Activated CD4-positive, alpha-beta T cell treated with anti-CD3 and anti-CD28 coated beads for 36 hours (primary cell): ENCODE measurements at regions not wholly inside any gene's neighbourhood (a gene's known extent, or its start where the extent isn't known, plus 50 kb on each side); places are given as distances from the start of the nearest gene placed in this dataset.

Experiments used
- ATAC-seq: fragments of 200-7000 bp; cut with Tn5 transposase; one replicate; pipeline ENCODE4 v1.10.0; 2021; ENCODE audit warnings: mild to moderate bottlenecking, moderate library complexity
- CTCF ChIA-PET: fragments of 350-600 bp; sonication (Branson Sonifier 250); formaldehyde crosslinking; loops from one replicate; lab custom pipeline; 2021; ENCODE audit warnings: antibody characterized with exemption; lab: Charles Lee
- POLR2A ChIA-PET: fragments of 350-600 bp; sonication (Branson Sonifier 250); formaldehyde crosslinking; loops from one replicate; lab custom pipeline; 2021; ENCODE audit warnings: antibody characterized with exemption, inconsistent platforms; lab: Charles Lee
- DNase-seq: peaks from one replicate; pipeline ENCODE4 v3.0.0-alpha.2; 2020
- H3K27ac Mint-ChIP-seq: one replicate; pipeline ENCODE4 v1.8.0; 2021; ENCODE audit warnings: mixed read lengths
- H3K27me3 Mint-ChIP-seq: one replicate; pipeline ENCODE4 v1.8.0; 2021; ENCODE audit warnings: mixed read lengths
- H3K36me3 Mint-ChIP-seq: one replicate; pipeline ENCODE4 v1.8.0; 2021; ENCODE audit warnings: low read depth, mixed read lengths
- H3K4me1 Mint-ChIP-seq: one replicate; pipeline ENCODE4 v1.8.0; 2021; ENCODE audit warnings: mixed read lengths
- H3K4me3 Mint-ChIP-seq: one replicate; pipeline ENCODE4 v1.8.0; 2021; ENCODE audit warnings: mild to moderate bottlenecking, moderate library complexity, mixed read lengths
- H3K9me3 Mint-ChIP-seq: one replicate; pipeline ENCODE4 v1.8.0; 2021; ENCODE audit warnings: low read depth, mixed read lengths
- intact Hi-C, 2 experiments: fragments of 100-400 bp; cut with DNase I in 1 of 2; cut with micrococcal nuclease in 1 of 2; formaldehyde crosslinking; loops; one replicate each; pipeline versions ENCODE4 v1.14.2 to v1.15.1; 2022 to 2024; cut with DNase I, micrococcal nuclease

- intact Hi-C loops, result no loop called here
- no peak overlapping the region for H3K4me3 Mint-ChIP-seq
- ATAC-seq (no peak), DNase-seq (no peak)
- H3K27me3 Mint-ChIP-seq, result no peaks in the 10 kb centered on the region
- CTCF ChIA-PET, result no interaction called here
- peaks cover 2% of the 10 kb centered on the region for H3K9me3 Mint-ChIP-seq
- no peaks in the 10 kb centered on the region for H3K36me3 Mint-ChIP-seq
- no peak overlapping the region for H3K27ac Mint-ChIP-seq
- H3K4me1 Mint-ChIP-seq, result no peaks in the 10 kb centered on the region
- POLR2A ChIA-PET, result no interaction called here
Measured at GRCh38 chr11:71329165-71329510, 76.8 kb upstream of the SHANK2 start.

DNA sequence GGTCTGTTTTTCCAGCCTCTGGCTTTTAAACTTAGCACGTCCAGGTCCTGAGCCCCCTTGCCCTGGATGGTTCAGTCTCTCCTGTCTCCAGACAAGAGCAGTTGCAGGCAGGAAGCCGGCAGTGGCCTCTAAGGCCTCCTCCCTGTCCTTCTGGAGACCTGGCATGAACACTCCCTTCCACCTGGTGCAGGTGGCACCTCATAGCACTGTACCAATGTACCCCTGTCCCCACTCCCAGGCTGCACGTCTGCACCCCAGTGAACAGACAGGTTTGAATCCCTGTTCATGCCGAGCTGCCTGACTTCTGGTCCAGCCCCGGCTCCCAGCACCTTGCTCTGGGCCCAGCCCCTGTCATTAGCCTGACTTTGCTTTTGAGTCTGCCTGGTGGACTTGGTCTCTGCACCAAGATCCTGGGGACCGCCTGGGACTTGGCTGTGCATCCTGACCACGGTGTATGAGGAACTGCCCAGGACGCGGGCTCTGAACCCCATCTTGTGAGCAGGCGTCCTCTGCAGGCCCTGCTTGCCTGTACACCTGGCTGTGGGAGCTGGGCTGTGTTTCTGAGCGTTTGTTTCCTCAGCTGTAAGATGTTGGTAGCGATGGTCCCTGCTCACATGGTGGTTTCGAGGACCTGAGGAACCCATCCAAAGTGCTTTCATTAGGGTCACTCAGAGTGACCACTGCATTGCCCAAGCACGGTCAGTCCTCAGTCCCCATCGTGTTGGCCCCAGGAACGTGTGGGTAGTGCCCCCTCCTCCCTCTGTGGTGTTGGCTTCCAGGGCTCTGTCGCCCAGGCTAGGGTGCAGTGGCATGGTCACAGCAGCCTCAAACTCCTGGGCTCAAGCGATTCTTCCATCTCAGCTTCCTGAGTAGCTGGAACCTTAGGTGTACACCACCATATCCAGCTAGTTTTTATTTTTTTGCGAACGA is 75.0 kb upstream of the SHANK2 start:
- Mint-ChIP-seq H3K36me3 (no peaks in the 10 kb centered on the region), H3K4me3 (no peak overlapping the region), H3K4me1 (no peaks in the 10 kb centered on the region), H3K27ac (no peak overlapping the region), H3K9me3 (no peaks in the 10 kb centered on the region), H3K27me3 (peaks cover 8% of the 10 kb centered on the region)
- DNase-seq (no peak), ATAC-seq (no peak)
- CTCF ChIA-PET, result no interaction called here
- intact Hi-C loops, result no loop called here
- POLR2A ChIA-PET, result no interaction called here

- DNase-seq, result no peak
- Mint-ChIP-seq H3K9me3 (no peaks in the 10 kb centered on the region), H3K27me3 (peaks cover 8% of the 10 kb centered on the region), H3K4me1 (no peaks in the 10 kb centered on the region), H3K27ac (no peak overlapping the region), H3K36me3 (no peaks in the 10 kb centered on the region), H3K4me3 (no peak overlapping the region)
- intact Hi-C loops, result no loop called here
- no peak for ATAC-seq
- CTCF ChIA-PET, result no interaction called here
- POLR2A ChIA-PET, result no interaction called here
Measured at GRCh38 chr11:71326328-71326940, 74.1 kb upstream of the SHANK2 start.

- Mint-ChIP-seq H3K27me3 (peaks cover 8% of the 10 kb centered on the region), H3K36me3 (no peaks in the 10 kb centered on the region), H3K4me3 (no peak overlapping the region), H3K9me3 (no peaks in the 10 kb centered on the region), H3K4me1 (no peaks in the 10 kb centered on the region), H3K27ac (no peak overlapping the region)
- ATAC-seq (no peak), DNase-seq (no peak)
- intact Hi-C loops, result no loop called here
- ChIA-PET POLR2A (no interaction called here), CTCF (no interaction called here)
Measured at GRCh38 chr11:71325418-71326327, 73.3 kb upstream of the SHANK2 start.

DNA sequence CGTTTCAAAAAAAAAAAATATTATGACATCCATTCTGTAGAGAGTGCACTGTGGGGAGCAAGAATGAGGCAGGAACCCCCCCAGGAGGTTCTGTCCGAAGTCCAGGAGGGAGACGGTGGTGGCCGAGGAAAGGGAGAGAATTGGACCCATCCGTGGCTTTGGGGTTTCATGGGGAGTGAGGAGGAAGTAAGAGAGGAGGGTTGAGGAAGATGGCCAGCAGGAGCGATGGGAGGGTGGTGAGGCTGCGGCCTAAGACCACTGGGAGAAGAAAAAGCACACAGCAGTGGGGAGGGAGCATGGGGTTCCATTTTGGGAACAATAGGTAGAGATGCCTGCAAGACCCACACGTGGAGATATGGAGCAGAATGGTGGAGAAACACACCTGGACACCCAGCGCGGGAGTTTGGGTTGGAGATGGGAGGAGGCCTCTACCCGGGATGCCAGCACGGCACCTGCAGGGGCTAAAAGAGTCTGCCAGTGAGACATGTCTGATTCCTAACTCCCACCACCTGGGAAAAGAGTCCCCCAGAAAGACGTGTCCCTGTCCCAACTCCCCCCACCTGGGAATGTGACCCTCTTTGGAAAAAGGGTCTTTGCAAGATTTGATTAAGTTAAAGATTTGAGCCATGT is 72.5 kb upstream of the SHANK2 start:
- Mint-ChIP-seq H3K4me1 (no peaks in the 10 kb centered on the region), H3K36me3 (no peaks in the 10 kb centered on the region), H3K9me3 (no peaks in the 10 kb centered on the region), H3K27ac (no peak overlapping the region), H3K4me3 (no peak overlapping the region), H3K27me3 (peaks cover 8% of the 10 kb centered on the region)
- no peak for ATAC-seq
- DNase-seq, result no peak
- CTCF ChIA-PET, result no interaction called here
- intact Hi-C loops, result no loop called here
- POLR2A ChIA-PET, result no interaction called here

DNA sequence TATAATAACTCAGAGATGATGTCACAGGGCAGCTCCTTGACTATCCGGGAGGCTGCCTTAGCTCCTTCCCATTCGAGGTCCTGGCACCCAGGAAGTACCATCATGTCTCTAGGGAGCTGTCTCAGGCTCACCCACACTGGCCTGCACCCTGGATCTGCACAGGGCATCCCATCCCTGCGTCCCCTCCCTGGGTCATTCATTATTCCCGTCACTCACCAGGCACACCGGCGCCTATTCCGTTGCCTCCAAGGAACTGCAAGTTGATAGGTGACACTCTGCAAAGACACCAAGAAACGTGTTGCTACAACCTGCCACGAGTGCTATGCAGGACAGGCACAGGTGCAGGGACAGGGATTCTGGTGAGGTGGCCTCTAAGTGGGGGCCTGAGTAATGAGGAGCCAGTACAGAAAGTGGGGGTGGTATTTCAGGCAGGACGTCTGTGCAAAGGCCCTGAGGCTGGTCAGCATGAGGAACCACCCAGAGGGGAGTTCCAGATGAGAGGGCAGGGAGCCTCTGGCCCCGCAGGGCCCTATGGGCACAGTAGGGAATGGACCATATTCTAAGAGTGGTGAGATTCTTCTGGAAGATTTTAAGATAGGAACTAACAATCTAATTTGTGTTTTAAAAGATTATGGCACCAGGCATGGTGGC is 71.6 kb upstream of the SHANK2 start:
- peaks cover 3% of the 10 kb centered on the region for H3K9me3 Mint-ChIP-seq
- POLR2A ChIA-PET, result no interaction called here
- no peaks in the 10 kb centered on the region for H3K36me3 Mint-ChIP-seq
- CTCF ChIA-PET, result interaction anchor here (0.5 kb wide), 1 partner anchor 857 kb away, joined by 4 read pairs; no protein-coding TSS in a partner anchor
- no peak overlapping the region for H3K4me3 Mint-ChIP-seq
- no peaks in the 10 kb centered on the region for H3K4me1 Mint-ChIP-seq
- intact Hi-C loops, result no loop called here
- DNase-seq, result no peak
- no peak for ATAC-seq
- peaks cover 12% of the 10 kb centered on the region for H3K27me3 Mint-ChIP-seq
- no peak overlapping the region for H3K27ac Mint-ChIP-seq

GRCh38 chr11:71322861-71323582 is 70.6 kb upstream of the SHANK2 start:
- Mint-ChIP-seq H3K27ac (no peak overlapping the region), H3K9me3 (peaks cover 8% of the 10 kb centered on the region)
- CTCF ChIA-PET, result interaction anchor here (0.5 kb wide), 1 partner anchor 856 kb away, joined by 4 read pairs; no protein-coding TSS in a partner anchor

GRCh38 chr11:71322192-71322735 is 69.9 kb upstream of the SHANK2 start:
- DNase-seq (no peak), ATAC-seq (no peak)
- CTCF ChIA-PET, result no interaction called here
- Mint-ChIP-seq H3K36me3 (no peaks in the 10 kb centered on the region), H3K27me3 (peaks cover 17% of the 10 kb centered on the region), H3K9me3 (peaks cover 10% of the 10 kb centered on the region), H3K4me1 (no peaks in the 10 kb centered on the region), H3K4me3 (no peak overlapping the region), H3K27ac (no peak overlapping the region)
- POLR2A ChIA-PET, result no interaction called here
- intact Hi-C loops, result no loop called here

More at GRCh38 chr11:71322861-71323582, 70.6 kb upstream of the SHANK2 start:
- ATAC-seq (no peak), DNase-seq (no peak)
- intact Hi-C loops, result no loop called here
- H3K36me3 Mint-ChIP-seq, result no peaks in the 10 kb centered on the region
- POLR2A ChIA-PET, result no interaction called here
- H3K4me3 Mint-ChIP-seq, result no peak overlapping the region
- H3K4me1 Mint-ChIP-seq, result no peaks in the 10 kb centered on the region
- H3K27me3 Mint-ChIP-seq, result peaks cover 17% of the 10 kb centered on the region

DNA sequence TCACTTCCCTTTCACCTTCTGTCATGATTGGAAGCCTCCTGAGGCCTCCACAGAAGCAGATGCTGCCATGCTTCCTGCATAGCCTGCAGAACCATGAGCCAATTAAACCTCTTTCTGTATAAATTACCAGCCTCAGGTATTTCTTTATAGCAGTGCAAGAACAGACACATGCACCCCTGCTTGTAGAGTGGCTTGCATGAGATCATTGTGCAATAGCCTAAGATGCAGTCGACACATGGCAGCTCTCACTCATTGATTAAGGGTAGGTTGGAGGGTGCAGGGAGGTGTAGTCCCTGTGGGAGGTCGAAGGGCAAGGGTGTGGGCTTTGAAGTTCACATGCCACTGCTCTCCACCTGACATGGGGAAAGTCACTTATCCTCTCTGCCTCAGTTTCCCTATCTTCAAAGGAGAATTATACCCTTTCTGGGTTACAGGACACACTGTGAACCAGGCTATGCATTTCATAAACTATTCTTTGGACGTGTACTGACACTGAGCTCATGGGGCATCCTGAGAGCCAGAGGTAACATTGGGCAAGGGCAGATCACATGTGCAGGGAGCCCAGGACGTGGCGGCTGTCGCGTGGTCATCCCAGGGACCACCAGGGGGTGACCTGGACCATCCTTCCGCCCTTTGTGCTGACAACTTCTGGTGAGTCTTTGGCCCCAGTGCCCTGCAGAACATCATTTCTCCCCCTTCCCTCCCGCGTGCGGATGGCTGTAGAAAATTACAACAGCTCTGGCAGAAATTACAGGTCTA is 69.2 kb upstream of the SHANK2 start:
- peaks cover 17% of the 10 kb centered on the region for H3K27me3 Mint-ChIP-seq
- no peak overlapping the region for H3K4me3 Mint-ChIP-seq
- ChIA-PET POLR2A (no interaction called here), CTCF (no interaction called here)
- no peak for DNase-seq
- H3K27ac Mint-ChIP-seq, result no peak overlapping the region
- peaks cover 12% of the 10 kb centered on the region for H3K9me3 Mint-ChIP-seq
- no peak for ATAC-seq
- intact Hi-C loops, result no loop called here
- no peaks in the 10 kb centered on the region for H3K36me3 Mint-ChIP-seq
- no peaks in the 10 kb centered on the region for H3K4me1 Mint-ChIP-seq

- CTCF ChIA-PET, result no interaction called here
- Mint-ChIP-seq H3K27ac (no peak overlapping the region), H3K4me1 (no peaks in the 10 kb centered on the region), H3K4me3 (no peak overlapping the region), H3K27me3 (peaks cover 12% of the 10 kb centered on the region), H3K9me3 (peaks cover 12% of the 10 kb centered on the region), H3K36me3 (no peaks in the 10 kb centered on the region)
- intact Hi-C loops, result no loop called here
- POLR2A ChIA-PET, result no interaction called here
- ATAC-seq (no peak), DNase-seq (no peak)
Measured at GRCh38 chr11:71316701-71317100, 64.3 kb upstream of the SHANK2 start.
